A549 (cell line): ENCODE measurements at regions not wholly inside any gene's neighbourhood (a gene's known extent, or its start where the extent isn't known, plus 50 kb on each side); places are given as distances from the start of the nearest gene placed in this dataset.

Experiments used
- ATAC-seq, 2 experiments: fragments of 200-7000 bp in 1 of 2; fragments of >200 bp in 1 of 2; cut with Nextera tagmentation in 1 of 2; cut with Tn5 transposase in 1 of 2; 3 replicates each; pipeline versions ENCODE4 v1.8.0 to v1.9.1; 2018 to 2020; ENCODE audit warnings: mild to moderate bottlenecking in 1 of 2, moderate library complexity in 1 of 2
- CTCF ChIA-PET: fragments of 300-600 bp; sonication (Branson Sonifier 250); formaldehyde crosslinking; extraction: SDS; loops from one replicate; lab custom pipeline; 2021; ENCODE audit warnings: antibody characterized with exemption, inconsistent platforms; lab: Yijun Ruan, JAX
- POLR2A ChIA-PET: fragments of 350-600 bp; formaldehyde crosslinking; extraction: SDS; loops from one replicate; lab custom pipeline; 2021; ENCODE audit warnings: antibody characterized with exemption, inconsistent platforms; lab: Yijun Ruan, JAX
- DNase-seq, 2 experiments: peaks; one replicate each; pipeline versions ENCODE4 v3.0.0 to v3.0.0-alpha.2; 2011 to 2016; ENCODE audit warnings: low read depth in 1 of 2, low spot score in 1 of 2
- FAIRE-seq: peaks from 2 replicates; lab custom pipeline; 2011; peaks lifted over from hg19 to GRCh38; lab: Jason Lieb, UNC
- H3K27ac ChIP-seq, 2 experiments: fragments of >200 bp; sonication (Bioruptor Twin); formaldehyde crosslinking; 3 replicates each; pipeline ENCODE4 v1.5.1; 2016 to 2017
- H3K4me1 ChIP-seq: fragments of >200 bp; sonication (Bioruptor Twin); formaldehyde crosslinking; 3 replicates; pipeline ENCODE4 v1.6.1; 2016
- H3K4me2 ChIP-seq: fragments of >200 bp; sonication (Bioruptor Twin); formaldehyde crosslinking; 3 replicates; pipeline ENCODE4 v1.6.1; 2016
- H3K4me3 ChIP-seq: fragments of >200 bp; sonication (Bioruptor Twin); formaldehyde crosslinking; 3 replicates; pipeline ENCODE4 v1.5.1; 2016
- H3K9me3 ChIP-seq: fragments of >200 bp; sonication (Bioruptor Twin); formaldehyde crosslinking; 3 replicates; pipeline ENCODE4 v1.6.1; 2016
- CBX2 ChIP-seq: fragments of 200-600 bp; sonication (generic); IDR thresholded peaks from 2 replicates; pipeline ENCODE4 v1.6.1; 2016; ENCODE audit warnings: low read depth, mild to moderate bottlenecking, borderline replicate concordance
- CBX8 ChIP-seq: fragments of 200-600 bp; sonication (generic); IDR thresholded peaks from 2 replicates; pipeline ENCODE4 v1.6.1; 2016
- EHMT2 ChIP-seq: fragments of 200-600 bp; sonication (generic); IDR thresholded peaks from 2 replicates; pipeline ENCODE4 v1.6.1; 2016; ENCODE audit warnings: antibody characterized with exemption, low read depth, mild to moderate bottlenecking, moderate library complexity
- ESRRA ChIP-seq: fragments of 150-350 bp; IDR thresholded peaks from 2 replicates; pipeline ENCODE4 v1.6.1; 2014; ENCODE audit warnings: mild to moderate bottlenecking, low read length, borderline replicate concordance
- FOSL2 ChIP-seq, 2 experiments: fragments of 450-650 bp in 1 of 2; fragments of >200 bp in 1 of 2; sonication (Bioruptor Twin) in 1 of 2; formaldehyde crosslinking; IDR thresholded peaks; 2 replicates each; pipeline versions ENCODE4 v1.5.0 to v1.6.1; 2016 to 2020; ENCODE audit warnings: mild to moderate bottlenecking in 1 of 2, moderate library complexity in 1 of 2
- FOXS1 ChIP-seq: fragments of 250-450 bp; sonication (Bioruptor Pico); IDR thresholded peaks from 2 replicates; pipeline ENCODE4 v1.5.0; 2020; ENCODE audit warnings: mild to moderate bottlenecking, moderate library complexity
- GATA3 ChIP-seq: IDR thresholded peaks from 2 replicates; pipeline ENCODE4 v1.6.1; 2012; ENCODE audit warnings: borderline replicate concordance
- HDAC2 ChIP-seq: fragments of 200-600 bp; sonication (generic); IDR thresholded peaks from 2 replicates; pipeline ENCODE4 v1.6.1; 2016
- HMGXB4 ChIP-seq: fragments of 250-450 bp; sonication (Bioruptor Pico); IDR thresholded peaks from 2 replicates; pipeline ENCODE4 v1.5.0; 2021; ENCODE audit warnings: mild to moderate bottlenecking, moderate library complexity, borderline replicate concordance
- JUN ChIP-seq, 2 experiments: fragments of >200 bp; sonication (Bioruptor Twin); formaldehyde crosslinking; IDR thresholded peaks; 2 replicates in 1 of 2; 3 replicates in 1 of 2; pipeline ENCODE4 v1.6.1; 2016 to 2017
- KDM5A ChIP-seq: fragments of 200-600 bp; sonication (generic); IDR thresholded peaks from 2 replicates; pipeline ENCODE4 v1.6.1; 2016; ENCODE audit warnings: antibody characterized with exemption, mild to moderate bottlenecking
- NPAS2 ChIP-seq: fragments of 250-450 bp; sonication (Bioruptor Pico); IDR thresholded peaks from 2 replicates; pipeline ENCODE4 v1.8.0; 2022; ENCODE audit warnings: mild to moderate bottlenecking, moderate library complexity, borderline replicate concordance
- PHF8 ChIP-seq: fragments of 200-600 bp; sonication (generic); IDR thresholded peaks from 2 replicates; pipeline ENCODE4 v1.6.1; 2016; ENCODE audit warnings: low read depth, mild to moderate bottlenecking, antibody characterized with exemption, moderate library complexity, borderline replicate concordance
- RAD21 ChIP-seq, 2 experiments: fragments of >200 bp in 1 of 2; sonication (Bioruptor Twin) in 1 of 2; formaldehyde crosslinking in 1 of 2; IDR thresholded peaks in 1 of 2; conservative IDR thresholded peaks in 1 of 2; 2 replicates in 1 of 2; 3 replicates in 1 of 2; pipeline ENCODE4 v1.6.1; 2012 to 2018; ENCODE audit warnings: inconsistent platforms in 1 of 2
- RARB ChIP-seq: fragments of 250-450 bp; sonication (Bioruptor Pico); IDR thresholded peaks from 2 replicates; pipeline ENCODE4 v1.8.0; 2021; ENCODE audit warnings: mild to moderate bottlenecking, moderate library complexity
- RFX5 ChIP-seq: fragments of 450-650 bp; IDR thresholded peaks from 2 replicates; pipeline ENCODE4 v1.7.1; 2014; ENCODE audit warnings: antibody characterized with exemption, mild to moderate bottlenecking, moderate library complexity
- RNF2 ChIP-seq: fragments of 200-600 bp; sonication (generic); IDR thresholded peaks from 2 replicates; pipeline ENCODE4 v1.6.1; 2016; ENCODE audit warnings: low read depth, mild to moderate bottlenecking, antibody characterized with exemption, moderate library complexity, borderline replicate concordance
- SMC3 ChIP-seq: fragments of >200 bp; sonication (Bioruptor Twin); formaldehyde crosslinking; IDR thresholded peaks from 3 replicates; pipeline ENCODE4 v1.6.1; 2018; ENCODE audit warnings: inconsistent platforms
- SREBF2 ChIP-seq: fragments of 450-650 bp; IDR thresholded peaks from 2 replicates; pipeline ENCODE4 v1.6.1; 2014; ENCODE audit warnings: mild to moderate bottlenecking, moderate library complexity
- TFCP2L1 ChIP-seq: fragments of 250-450 bp; sonication (Bioruptor Pico); IDR thresholded peaks from 2 replicates; pipeline ENCODE4 v1.5.0; 2021; ENCODE audit warnings: mild to moderate bottlenecking
- TP53 ChIP-seq: fragments of 250-450 bp; sonication (Bioruptor Pico); IDR thresholded peaks from 2 replicates; pipeline ENCODE4 v1.5.0; 2021; ENCODE audit warnings: mild to moderate bottlenecking, moderate library complexity
- ZNF302 ChIP-seq: fragments of 250-450 bp; sonication (Bioruptor Pico); IDR thresholded peaks from 2 replicates; pipeline ENCODE4 v1.9.0; 2021; ENCODE audit warnings: inconsistent platforms, mild to moderate bottlenecking, moderate library complexity
- WGBS: methylation state at CpG from one replicate; pipeline ENCODE4 v1.1.6; 2017; ENCODE audit errors: missing lambda C conversion rate; 5-methylcytosine and 5-hydroxymethylcytosine counted together
- TF ChIP-seq, protein P1 (sequence below): fragments of >200 bp; sonication (Bioruptor Twin); formaldehyde crosslinking; IDR thresholded peaks from 3 replicates; pipeline ENCODE4 v1.6.1; 2016
- TF ChIP-seq, protein P2 (sequence below): fragments of >200 bp; sonication (Bioruptor Twin); formaldehyde crosslinking; IDR thresholded peaks from 3 replicates; pipeline ENCODE4 v1.5.1; 2016
- TF ChIP-seq, protein P3 (sequence below): fragments of >200 bp; sonication (Bioruptor Twin); formaldehyde crosslinking; IDR thresholded peaks from 2 replicates; pipeline ENCODE4 v1.6.1; 2016

GRCh38 chr7:109939207-109939606 is 1151.7 kb upstream of the LRRN3 start:
- no peaks in the 10 kb centered on the region for H3K4me1 ChIP-seq
- FAIRE-seq, result no peak
- CTCF ChIA-PET, result no interaction called here

GRCh38 chr7:109945820-109946518 is 1145.0 kb upstream of the LRRN3 start:
- Histone ChIP-seq H3K9me3 (no peaks in the 10 kb centered on the region), H3K4me2 (no peak overlapping the region), H3K4me1 (peaks cover 14% of the 10 kb centered on the region; the same call in 2 of the 3 replicates), H3K27ac (no peak overlapping the region), H3K4me3 (no peak overlapping the region)
- TF ChIP-seq RARB (CRISPR knock-in tag), result no peak
- TF ChIP-seq SMC3, result no peak
- TF ChIP-seq GATA3, result no peak
- TF ChIP-seq TP53, result no peak
- no peak for TF ChIP-seq RAD21 (conservative IDR thresholded peaks at IDR 0.05 in 1 of 2, IDR thresholded peaks at IDR 0.05 in 1 of 2)
- TF ChIP-seq, protein P1, sequence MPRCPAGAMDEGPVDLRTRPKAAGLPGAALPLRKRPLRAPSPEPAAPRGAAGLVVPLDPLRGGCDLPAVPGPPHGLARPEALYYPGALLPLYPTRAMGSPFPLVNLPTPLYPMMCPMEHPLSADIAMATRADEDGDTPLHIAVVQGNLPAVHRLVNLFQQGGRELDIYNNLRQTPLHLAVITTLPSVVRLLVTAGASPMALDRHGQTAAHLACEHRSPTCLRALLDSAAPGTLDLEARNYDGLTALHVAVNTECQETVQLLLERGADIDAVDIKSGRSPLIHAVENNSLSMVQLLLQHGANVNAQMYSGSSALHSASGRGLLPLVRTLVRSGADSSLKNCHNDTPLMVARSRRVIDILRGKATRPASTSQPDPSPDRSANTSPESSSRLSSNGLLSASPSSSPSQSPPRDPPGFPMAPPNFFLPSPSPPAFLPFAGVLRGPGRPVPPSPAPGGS, result no peak
- TF ChIP-seq NPAS2 (CRISPR knock-in tag), result no peak
- TF ChIP-seq ZNF302 (CRISPR knock-in tag), result no peak
- no peak for TF ChIP-seq PHF8
- no peak for TF ChIP-seq RNF2
- no peak for TF ChIP-seq TFCP2L1 (CRISPR knock-in tag)
- no peak for TF ChIP-seq HMGXB4
- TF ChIP-seq FOSL2 (IDR thresholded peaks at IDR 0.05), result no peak
- no peak for TF ChIP-seq FOSL2 (CRISPR knock-in tag; IDR thresholded peaks at IDR 0.05)
- TF ChIP-seq, protein P2, sequence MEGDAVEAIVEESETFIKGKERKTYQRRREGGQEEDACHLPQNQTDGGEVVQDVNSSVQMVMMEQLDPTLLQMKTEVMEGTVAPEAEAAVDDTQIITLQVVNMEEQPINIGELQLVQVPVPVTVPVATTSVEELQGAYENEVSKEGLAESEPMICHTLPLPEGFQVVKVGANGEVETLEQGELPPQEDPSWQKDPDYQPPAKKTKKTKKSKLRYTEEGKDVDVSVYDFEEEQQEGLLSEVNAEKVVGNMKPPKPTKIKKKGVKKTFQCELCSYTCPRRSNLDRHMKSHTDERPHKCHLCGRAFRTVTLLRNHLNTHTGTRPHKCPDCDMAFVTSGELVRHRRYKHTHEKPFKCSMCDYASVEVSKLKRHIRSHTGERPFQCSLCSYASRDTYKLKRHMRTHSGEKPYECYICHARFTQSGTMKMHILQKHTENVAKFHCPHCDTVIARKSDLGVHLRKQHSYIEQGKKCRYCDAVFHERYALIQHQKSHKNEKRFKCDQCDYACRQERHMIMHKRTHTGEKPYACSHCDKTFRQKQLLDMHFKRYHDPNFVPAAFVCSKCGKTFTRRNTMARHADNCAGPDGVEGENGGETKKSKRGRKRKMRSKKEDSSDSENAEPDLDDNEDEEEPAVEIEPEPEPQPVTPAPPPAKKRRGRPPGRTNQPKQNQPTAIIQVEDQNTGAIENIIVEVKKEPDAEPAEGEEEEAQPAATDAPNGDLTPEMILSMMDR, result no peak
- TF ChIP-seq, protein P3, sequence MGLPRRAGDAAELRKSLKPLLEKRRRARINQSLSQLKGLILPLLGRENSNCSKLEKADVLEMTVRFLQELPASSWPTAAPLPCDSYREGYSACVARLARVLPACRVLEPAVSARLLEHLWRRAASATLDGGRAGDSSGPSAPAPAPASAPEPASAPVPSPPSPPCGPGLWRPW, result no peak
- TF ChIP-seq KDM5A, result no peak
- no peak for ATAC-seq
- DNase-seq, result no peak
- FAIRE-seq, result no peak
- CTCF ChIA-PET, result no interaction called here
- 44% methylated on average over 4 of the region's 4 CpGs for WGBS
- POLR2A ChIA-PET, result no interaction called here

More at GRCh38 chr7:109939207-109939606, 1151.7 kb upstream of the LRRN3 start:
- Histone ChIP-seq H3K9me3 (no peaks in the 10 kb centered on the region), H3K27ac (no peak overlapping the region), H3K4me2 (no peak overlapping the region), H3K4me3 (no peak overlapping the region)
- ATAC-seq (no peak), DNase-seq (no peak)
- 6% methylated on average over 2 of the region's 2 CpGs for WGBS
- TF ChIP-seq RFX5, result no peak
- no peak for TF ChIP-seq CBX8
- TF ChIP-seq SREBF2, result no peak
- no peak for TF ChIP-seq TFCP2L1 (CRISPR knock-in tag)
- no peak for TF ChIP-seq FOXS1
- TF ChIP-seq JUN (IDR thresholded peaks at IDR 0.05), result no peak
- no peak for TF ChIP-seq HDAC2
- no peak for TF ChIP-seq ESRRA
- TF ChIP-seq, protein P3, result no peak
- no peak for TF ChIP-seq CBX2
- TF ChIP-seq NPAS2 (CRISPR knock-in tag), result no peak
- no peak for TF ChIP-seq EHMT2
- POLR2A ChIA-PET, result no interaction called here
